ENCODE measurements at regions not wholly inside any gene's neighbourhood (a gene's known extent, or its start where the extent isn't known, plus 50 kb on each side); places are given as distances from the start of the nearest gene placed in this dataset.

- DNase-seq: no peak
Observed at GRCh38 chr3:102194001-102194400, 240.8 kb upstream of the ZPLD1 start.

DNA sequence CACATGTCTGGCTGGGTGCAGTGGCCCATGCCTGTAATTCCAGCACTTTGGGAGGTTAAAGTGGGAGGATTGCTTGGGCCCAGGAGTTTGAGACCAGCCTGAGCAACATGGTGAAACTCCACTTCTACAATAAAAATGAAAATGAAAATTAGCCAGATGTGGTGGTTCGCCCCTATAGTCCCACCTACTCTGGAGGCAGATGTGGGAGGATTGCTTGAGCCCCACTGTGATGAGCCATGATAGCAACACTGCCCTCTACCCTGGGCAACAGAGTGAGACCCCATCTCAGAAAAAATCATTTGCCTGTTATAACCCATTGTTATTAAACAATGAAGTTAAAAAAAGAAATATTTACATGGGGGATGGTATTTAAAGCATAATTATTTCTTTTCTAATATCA is 240.1 kb upstream of the ZPLD1 start:
- DNase-seq: no peak

DNA sequence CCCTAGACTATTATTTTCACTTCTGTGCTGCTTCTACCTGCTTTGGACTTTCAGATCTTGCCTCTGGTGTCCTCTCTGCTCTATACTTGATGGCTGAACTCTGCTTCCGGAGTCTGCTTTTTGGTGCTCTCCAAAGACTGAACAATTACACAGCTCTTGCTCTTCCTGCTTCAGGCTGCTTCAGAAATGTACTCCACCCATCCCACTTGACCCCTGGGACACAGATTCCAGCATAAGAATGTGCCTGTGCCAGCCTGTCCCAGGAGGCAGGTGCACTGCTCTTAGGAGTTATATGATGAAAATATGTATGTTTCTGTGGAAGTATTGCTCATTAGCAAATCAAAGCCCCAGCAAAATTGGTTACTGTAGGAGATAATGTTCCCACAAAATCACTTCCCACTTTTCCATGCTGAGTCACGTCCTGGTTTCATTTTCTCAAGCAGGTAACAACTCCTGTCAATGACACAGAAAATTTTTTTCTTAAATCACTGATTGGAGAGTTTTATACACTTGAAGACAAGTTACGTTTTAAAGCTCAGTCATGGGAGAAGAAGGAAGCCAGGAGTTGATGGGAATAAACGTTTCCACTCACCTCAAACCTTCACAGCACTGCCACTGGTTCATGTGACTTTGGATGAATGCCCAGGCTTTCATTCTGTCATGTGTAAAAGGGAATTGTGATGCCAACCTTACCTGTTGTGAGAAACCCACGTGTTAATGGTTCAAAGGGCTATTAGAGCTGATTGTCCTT is 239.4 kb upstream of the ZPLD1 start:
- DNase-seq: no peak

GRCh38 chr3:102200126-102200525 is 234.7 kb upstream of the ZPLD1 start:
- DNase-seq: no peak

- no peak for DNase-seq
Observed at GRCh38 chr3:102200560-102200959, 234.3 kb upstream of the ZPLD1 start.

- DNase-seq: no peak
Observed at GRCh38 chr3:102205647-102206046, 229.2 kb upstream of the ZPLD1 start.

- DNase-seq: no peak
Observed at GRCh38 chr3:102206511-102207031, 228.2 kb upstream of the ZPLD1 start.

DNA sequence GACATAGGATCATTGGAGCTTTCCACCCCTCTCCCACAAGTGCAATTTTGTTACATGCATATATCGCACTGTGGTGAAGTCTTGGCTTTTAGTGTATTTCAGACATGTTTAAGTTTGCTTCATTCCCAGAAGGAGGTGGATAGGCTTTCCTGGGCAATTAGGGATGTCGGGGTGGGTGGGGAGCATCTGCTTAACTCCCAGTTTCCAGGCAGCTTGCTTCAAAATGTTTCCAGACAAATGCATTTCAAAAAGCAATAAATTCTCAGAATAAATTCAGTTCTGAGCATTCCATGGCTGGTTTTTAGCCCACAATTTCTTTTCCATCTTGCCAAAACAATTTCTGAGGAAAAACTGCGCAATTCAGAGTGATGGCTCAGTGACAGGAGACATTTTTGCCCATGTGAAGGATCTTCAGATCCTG is 227.7 kb upstream of the ZPLD1 start:
- DNase-seq: no peak

DNA sequence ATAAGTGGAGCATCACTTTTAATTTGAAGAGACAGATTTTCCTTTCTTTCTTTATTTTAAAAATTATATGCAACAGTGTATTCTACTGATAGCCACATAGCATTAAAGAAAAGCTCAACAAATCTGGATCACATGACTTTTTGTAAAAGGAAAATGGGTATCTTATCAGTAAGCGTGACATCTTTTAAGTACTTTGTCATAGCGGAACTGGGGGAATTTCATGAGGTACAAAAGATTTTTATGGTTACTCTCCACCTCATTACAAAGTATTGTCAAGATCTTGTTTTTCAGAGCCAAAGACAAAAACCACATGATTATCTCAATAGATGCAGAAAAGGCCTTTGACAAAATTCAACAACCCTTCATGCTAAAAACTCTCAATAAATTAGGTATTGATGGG is 219.6 kb upstream of the ZPLD1 start:
- DNase-seq: no peak

- no peak for DNase-seq
Observed at GRCh38 chr3:102223132-102223531, 211.7 kb upstream of the ZPLD1 start.

- DNase-seq: no peak
Observed at GRCh38 chr3:102224171-102224570, 210.6 kb upstream of the ZPLD1 start.

- no peak for DNase-seq
Observed at GRCh38 chr3:102225005-102225404, 209.8 kb upstream of the ZPLD1 start.

DNA sequence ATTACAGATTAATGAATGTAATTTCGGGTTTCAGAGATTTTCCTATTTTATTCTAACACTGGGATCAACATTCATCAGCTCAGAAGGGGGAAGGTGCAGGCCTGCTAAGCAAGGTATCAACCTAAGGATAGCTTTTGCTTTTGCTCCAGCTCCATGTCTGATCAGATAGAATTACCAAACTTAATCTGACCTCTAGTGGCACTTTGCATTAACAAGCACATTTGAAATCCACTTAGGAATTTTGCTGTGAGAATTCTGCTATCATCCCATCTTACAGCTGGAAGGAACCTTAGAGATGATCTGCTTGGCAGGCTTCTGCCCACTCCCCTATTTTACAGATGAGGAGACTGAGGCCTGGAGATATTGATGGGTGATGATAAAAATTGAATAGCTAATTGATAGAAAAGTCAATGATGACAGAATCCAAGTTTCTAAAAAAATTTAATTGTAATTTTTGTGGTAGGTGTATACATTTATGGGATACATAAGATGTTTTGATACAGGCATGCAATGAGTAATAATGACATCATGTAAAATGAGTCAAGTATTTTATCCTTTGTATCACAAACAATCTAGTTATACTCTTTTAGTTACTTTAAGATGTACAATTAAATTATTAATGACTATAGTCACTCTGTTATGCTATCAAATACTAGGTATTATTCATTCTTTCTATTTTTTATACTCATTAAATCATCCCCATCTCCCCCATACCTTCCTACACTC is 209.2 kb upstream of the ZPLD1 start:
- DNase-seq: peak; percentile 30

DNA sequence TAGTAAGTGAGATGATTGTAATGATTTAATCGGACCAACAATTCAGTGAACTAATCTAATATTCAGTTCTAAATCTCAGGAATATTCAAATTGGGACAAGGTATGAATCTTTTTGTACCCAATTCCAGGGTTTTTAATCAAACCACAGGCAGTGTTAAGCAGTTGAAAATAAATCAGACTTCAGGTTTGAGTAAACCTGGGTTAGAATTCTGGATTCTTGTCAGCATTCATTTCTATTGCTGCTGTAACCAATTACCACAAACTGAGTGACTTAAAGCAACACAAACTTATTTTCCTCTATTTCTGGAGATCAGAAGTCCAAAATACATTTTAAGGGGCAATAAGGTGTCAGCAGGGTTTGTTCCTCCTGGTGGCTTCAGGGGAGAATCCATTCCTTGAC is 208.4 kb upstream of the ZPLD1 start:
- peak; percentile 23 for DNase-seq

GRCh38 chr3:102229062-102229655 is 205.7 kb upstream of the ZPLD1 start:
- DNase-seq: peak; percentile 76

GRCh38 chr3:102230057-102230456 is 204.8 kb upstream of the ZPLD1 start:
- DNase-seq: no peak

DNA sequence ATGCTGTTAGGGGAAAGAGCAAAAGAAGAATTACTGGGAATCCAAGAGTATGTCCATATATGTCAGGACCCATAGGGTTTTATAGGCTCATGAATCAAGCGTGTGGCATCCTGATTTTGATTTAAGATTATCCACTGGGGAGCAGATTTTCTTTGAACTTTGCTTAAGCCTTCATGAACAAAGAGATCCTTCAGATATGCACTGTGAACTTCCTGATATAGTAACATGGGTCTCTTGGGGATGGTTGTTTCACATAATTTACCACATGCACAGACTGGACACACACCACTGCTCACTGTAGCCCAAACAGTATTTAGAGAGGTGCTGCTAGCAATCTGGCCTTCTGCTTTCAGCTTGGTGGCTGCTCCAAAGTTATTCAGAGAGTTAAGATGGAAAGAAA is 200.9 kb upstream of the ZPLD1 start:
- DNase-seq: no peak

- DNase-seq: no peak
Observed at GRCh38 chr3:102235679-102236078, 199.1 kb upstream of the ZPLD1 start.

- DNase-seq: no peak
Observed at GRCh38 chr3:102237181-102237580, 197.6 kb upstream of the ZPLD1 start.

GRCh38 chr3:102237838-102238237 is 197.0 kb upstream of the ZPLD1 start:
- no peak for DNase-seq

DNA sequence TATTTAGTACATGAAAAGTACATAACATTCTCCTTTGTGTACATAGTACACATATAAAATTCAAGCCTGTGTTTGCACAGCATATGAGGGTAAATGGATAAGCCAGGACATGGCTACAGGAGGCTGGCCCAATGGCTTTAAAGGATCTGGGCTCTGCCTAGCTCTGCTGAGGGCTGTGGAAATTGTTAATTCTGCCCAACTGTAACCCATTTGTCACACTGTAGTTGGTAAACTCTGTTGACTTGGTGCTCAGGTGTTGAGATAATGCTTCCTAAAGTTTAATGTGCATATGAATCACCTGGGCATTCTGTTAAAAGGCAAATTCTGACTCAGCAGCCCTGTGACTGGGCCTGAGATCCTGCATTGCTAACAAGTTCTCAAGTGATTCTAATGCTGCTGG is 196.5 kb upstream of the ZPLD1 start:
- no peak for DNase-seq

DNA sequence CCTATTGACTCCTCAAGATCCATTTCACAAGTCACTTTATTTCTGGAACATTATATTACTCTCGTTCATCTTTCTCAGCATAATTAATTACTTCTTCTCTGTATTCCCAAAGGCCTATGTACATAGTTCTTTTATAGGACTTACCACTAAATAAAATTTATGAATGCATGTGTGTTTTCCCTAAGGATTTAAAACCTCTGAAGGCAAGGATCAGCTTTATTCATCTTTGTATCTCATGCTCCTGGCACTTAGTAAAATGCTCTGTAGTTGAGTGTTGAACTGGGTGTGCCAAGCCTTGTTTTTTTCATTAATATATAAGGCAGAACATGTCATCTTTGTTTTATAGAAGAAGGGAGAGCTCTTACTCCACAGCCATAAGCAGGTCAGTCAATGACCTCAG is 194.1 kb upstream of the ZPLD1 start:
- no peak for DNase-seq

- DNase-seq: no peak
Observed at GRCh38 chr3:102248981-102249705, 185.7 kb upstream of the ZPLD1 start.
